Gastroesophageal sphincter (tissue), 3 donors: ENCODE measurements at regions not wholly inside any gene's neighbourhood (a gene's known extent, or its start where the extent isn't known, plus 50 kb on each side); places are given as distances from the start of the nearest gene placed in this dataset.

Source experiments
- POLR2A ChIP-seq, 2 donors: fragments of 450-650 bp; IDR thresholded peaks; one replicate each; pipeline ENCODE4 v1.6.1; 2017; ENCODE audit warnings: antibody characterized with exemption in 2 of 2, mild to moderate bottlenecking in 2 of 2, moderate library complexity in 1 of 2
- POLR2AphosphoS5 ChIP-seq: sonication (generic); formaldehyde crosslinking; IDR thresholded peaks from one replicate; pipeline ENCODE4 v1.6.1; 2017; ENCODE audit warnings: antibody characterized with exemption
- TF ChIP-seq, protein P1 (sequence below), 4 experiments: fragments of 200-600 bp in 2 of 4; fragments of 450-650 bp in 2 of 4; sonication (generic) in 1 of 4; IDR thresholded peaks; one replicate each; pipeline ENCODE4 v1.5.1; 2017 to 2019; ENCODE audit warnings: antibody characterized with exemption in 4 of 4, mild to moderate bottlenecking in 2 of 4, moderate library complexity in 2 of 4

DNA sequence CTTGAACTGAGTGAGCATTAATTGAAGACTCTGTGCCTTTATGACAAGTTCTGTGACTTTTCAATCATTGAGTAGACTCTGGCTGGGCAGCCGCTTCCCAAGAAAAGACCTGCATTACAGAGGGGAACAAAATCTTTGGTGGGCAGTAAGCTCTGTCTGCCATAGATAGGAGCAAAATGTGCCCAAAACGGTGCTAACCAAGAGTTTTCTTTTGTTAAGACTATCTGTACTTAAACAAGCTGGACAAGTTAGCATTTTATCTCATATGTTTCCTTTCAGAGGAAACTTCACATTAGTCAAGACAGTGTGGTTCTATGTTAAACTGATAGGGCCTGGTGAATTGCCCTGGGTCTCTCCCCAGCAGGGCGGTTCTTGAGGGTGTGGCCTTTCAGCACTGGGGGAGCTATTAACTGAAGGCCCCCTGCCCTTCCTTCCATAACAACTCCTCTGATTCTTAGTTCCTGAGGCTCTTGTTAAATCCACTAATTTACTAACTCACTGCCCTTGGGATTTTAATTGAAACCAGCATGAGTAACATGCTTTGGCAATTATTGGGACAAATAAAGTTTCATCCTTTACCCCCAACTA lies 219.6 kb downstream of the KTN1 start:
- TF ChIP-seq, protein P1, sequence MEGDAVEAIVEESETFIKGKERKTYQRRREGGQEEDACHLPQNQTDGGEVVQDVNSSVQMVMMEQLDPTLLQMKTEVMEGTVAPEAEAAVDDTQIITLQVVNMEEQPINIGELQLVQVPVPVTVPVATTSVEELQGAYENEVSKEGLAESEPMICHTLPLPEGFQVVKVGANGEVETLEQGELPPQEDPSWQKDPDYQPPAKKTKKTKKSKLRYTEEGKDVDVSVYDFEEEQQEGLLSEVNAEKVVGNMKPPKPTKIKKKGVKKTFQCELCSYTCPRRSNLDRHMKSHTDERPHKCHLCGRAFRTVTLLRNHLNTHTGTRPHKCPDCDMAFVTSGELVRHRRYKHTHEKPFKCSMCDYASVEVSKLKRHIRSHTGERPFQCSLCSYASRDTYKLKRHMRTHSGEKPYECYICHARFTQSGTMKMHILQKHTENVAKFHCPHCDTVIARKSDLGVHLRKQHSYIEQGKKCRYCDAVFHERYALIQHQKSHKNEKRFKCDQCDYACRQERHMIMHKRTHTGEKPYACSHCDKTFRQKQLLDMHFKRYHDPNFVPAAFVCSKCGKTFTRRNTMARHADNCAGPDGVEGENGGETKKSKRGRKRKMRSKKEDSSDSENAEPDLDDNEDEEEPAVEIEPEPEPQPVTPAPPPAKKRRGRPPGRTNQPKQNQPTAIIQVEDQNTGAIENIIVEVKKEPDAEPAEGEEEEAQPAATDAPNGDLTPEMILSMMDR (IDR thresholded peaks at IDR 0.05) = no peak
- no peak for TF ChIP-seq POLR2AphosphoS5
- no peak for TF ChIP-seq POLR2A (IDR thresholded peaks at IDR 0.05)
